ENCODE measurements at regions not wholly inside any gene's neighbourhood (a gene's known extent, or its start where the extent isn't known, plus 50 kb on each side); places are given as distances from the start of the nearest gene placed in this dataset.

GRCh38 chr12:127383281-127383680 lies 883.7 kb upstream of the TMEM132C start:
- TF ChIP-seq CTCF (conservative IDR thresholded peaks at IDR 0.05; ENCODE audit: low read depth, low read length): no peak
- TF ChIP-seq EZH2 (IDR thresholded peaks at IDR 0.05; ENCODE audit: low read length, unreplicated experiment): no peak

Data from PC-3 (cell line).